PC-3 (cell line): ENCODE measurements at regions not wholly inside any gene's neighbourhood (a gene's known extent, or its start where the extent isn't known, plus 50 kb on each side); places are given as distances from the start of the nearest gene placed in this dataset.

Experiments used
- ATAC-seq: fragments of 200-7000 bp; cut with Tn5 transposase; 2 replicates; pipeline ENCODE4 v1.9.1; 2020; ENCODE audit warnings: mild to moderate bottlenecking, moderate library complexity
- BruUV-seq: library from RNA; stranded (reverse); fragments of 400-500 nt; replicated peaks from 2 replicates; lab custom pipeline; 2021; lab: Mats Ljungman, UMichigan
- CTCF ChIA-PET: fragments of 300-600 bp; sonication (Branson Sonifier 250); formaldehyde crosslinking; loops from one replicate; lab custom pipeline; 2022; ENCODE audit warnings: antibody characterized with exemption; lab: Charles Lee
- POLR2A ChIA-PET: fragments of 300-600 bp; sonication (Branson Sonifier 250); formaldehyde crosslinking; loops from one replicate; lab custom pipeline; 2022; ENCODE audit warnings: antibody characterized with exemption; ENCODE audit not compliant: unreplicated experiment; lab: Charles Lee
- DNase-seq: peaks from one replicate; pipeline ENCODE4 v3.0.0-alpha.2; 2015
- H2AFZ ChIP-seq: fragments of 300-600 bp; sonication (generic); 2 replicates; pipeline ENCODE4 v1.6.0; 2016; ENCODE audit warnings: antibody characterized with exemption, low read length
- H3F3A ChIP-seq: fragments of 300-600 bp; sonication (generic); one replicate; pipeline ENCODE4 v1.6.0; 2017; ENCODE audit warnings: antibody characterized with exemption, low read length, control low read depth, mild to moderate bottlenecking; ENCODE audit not compliant: unreplicated experiment
- H3K27ac ChIP-seq: fragments of 300-600 bp; sonication (generic); 2 replicates; pipeline ENCODE4 v1.5.1; 2016; ENCODE audit warnings: mild to moderate bottlenecking, low read length
- H3K27me3 ChIP-seq: fragments of 300-600 bp; sonication (generic); 2 replicates; pipeline ENCODE4 v1.6.1; 2016; ENCODE audit warnings: low read length, mixed read lengths
- H3K36me3 ChIP-seq: fragments of 300-600 bp; sonication (generic); 2 replicates; pipeline ENCODE4 v1.6.1; 2016; ENCODE audit warnings: low read depth, mixed run types, low read length, mixed read lengths
- H3K4me1 ChIP-seq: fragments of 300-600 bp; sonication (generic); 2 replicates; pipeline ENCODE4 v1.5.1; 2016; ENCODE audit warnings: low read length; ENCODE audit not compliant: insufficient read depth
- H3K4me2 ChIP-seq: fragments of 300-600 bp; sonication (generic); 2 replicates; pipeline ENCODE4 v1.6.0; 2016; ENCODE audit warnings: low read length
- H3K4me3 ChIP-seq: fragments of 300-600 bp; sonication (generic); 2 replicates; pipeline ENCODE4 v1.5.1; 2016; ENCODE audit warnings: mild to moderate bottlenecking, low read length, mixed read lengths
- H3K79me2 ChIP-seq: fragments of 300-600 bp; sonication (generic); 2 replicates; pipeline ENCODE4 v1.6.1; 2017; ENCODE audit warnings: low read length, mixed read lengths
- H3K9ac ChIP-seq: fragments of 300-600 bp; sonication (generic); 2 replicates; pipeline ENCODE4 v1.6.0; 2016; ENCODE audit warnings: mild to moderate bottlenecking, low read length
- H3K9me2 ChIP-seq: fragments of 300-600 bp; sonication (generic); replicated peaks from 2 replicates; pipeline ENCODE4 v1.6.1; 2016; ENCODE audit warnings: mixed run types, low read length, mixed read lengths
- H3K9me3 ChIP-seq: fragments of 300-600 bp; sonication (generic); 2 replicates; pipeline ENCODE4 v1.6.1; 2016; ENCODE audit warnings: low read length, mixed read lengths
- H4K20me1 ChIP-seq: fragments of 300-600 bp; sonication (generic); 2 replicates; pipeline ENCODE4 v1.6.1; 2016; ENCODE audit warnings: low read length, mixed read lengths
- EZH2 ChIP-seq: fragments of 300-600 bp; sonication (generic); IDR thresholded peaks from one replicate; pipeline ENCODE4 v1.6.1; 2017; ENCODE audit warnings: antibody characterized with exemption, mild to moderate bottlenecking, low read length; ENCODE audit not compliant: unreplicated experiment
- EZH2phosphoT487 ChIP-seq: fragments of 300-600 bp; sonication (generic); IDR thresholded peaks from 2 replicates; pipeline ENCODE4 v1.6.1; 2018; ENCODE audit warnings: mild to moderate bottlenecking, antibody characterized with exemption, low read length, borderline replicate concordance
- intact Hi-C: fragments of 100-400 bp; cut with micrococcal nuclease; formaldehyde crosslinking; loops from 2 replicates; pipeline ENCODE4 v1.9.0; 2023
- TF ChIP-seq, protein P1 (sequence below): fragments of 300-600 bp; sonication (generic); conservative IDR thresholded peaks from 2 replicates; pipeline ENCODE4 v1.5.1; 2017; ENCODE audit warnings: antibody characterized with exemption, low read depth, mild to moderate bottlenecking, low read length

DNA sequence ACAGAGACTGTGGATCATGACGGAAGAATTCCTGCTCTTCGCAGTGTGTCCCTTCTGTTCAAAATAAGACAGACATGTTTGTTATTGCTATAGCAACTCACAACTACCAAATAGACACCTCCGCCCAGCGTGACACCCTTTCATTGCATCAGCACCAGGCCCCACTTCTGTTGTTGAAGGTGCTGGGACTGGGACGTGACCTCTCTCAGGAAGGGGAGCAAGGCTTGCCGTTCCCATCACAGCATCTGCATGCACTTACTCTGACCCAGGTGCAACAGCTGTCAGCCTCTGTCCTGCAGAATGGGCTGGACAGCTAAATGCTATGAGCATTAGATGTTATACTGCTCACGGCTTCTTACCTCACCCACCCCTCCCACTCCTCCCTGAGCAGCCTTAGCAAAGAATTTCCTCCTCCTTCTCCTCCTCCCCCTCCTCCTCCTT, 94.1 kb downstream of the DACT2 start:
- ChIA-PET CTCF (no interaction called here), POLR2A (no interaction called here)
- DNase-seq (no peak), ATAC-seq (no peak)
- Histone ChIP-seq H3K9me3 (no peaks in the 10 kb centered on the region), H2AFZ (no peak overlapping the region), H3K4me1 (no peaks in the 10 kb centered on the region), H3K9ac (no peak overlapping the region), H3F3A (no peaks in the 10 kb centered on the region), H3K4me3 (no peak overlapping the region), H3K4me2 (no peak overlapping the region), H4K20me1 (no peaks in the 10 kb centered on the region), H3K36me3 (no peaks in the 10 kb centered on the region), H3K27me3 (peaks cover 47% of the 10 kb centered on the region), H3K27ac (no peak overlapping the region), H3K79me2 (no peaks in the 10 kb centered on the region), H3K9me2 (no peaks in the 10 kb centered on the region)
- intact Hi-C loops = no loop called here
- BruUV-seq = no TSS peak
- TF ChIP-seq EZH2phosphoT487 = no peak
- TF ChIP-seq EZH2 = no peak
- TF ChIP-seq, protein P1, sequence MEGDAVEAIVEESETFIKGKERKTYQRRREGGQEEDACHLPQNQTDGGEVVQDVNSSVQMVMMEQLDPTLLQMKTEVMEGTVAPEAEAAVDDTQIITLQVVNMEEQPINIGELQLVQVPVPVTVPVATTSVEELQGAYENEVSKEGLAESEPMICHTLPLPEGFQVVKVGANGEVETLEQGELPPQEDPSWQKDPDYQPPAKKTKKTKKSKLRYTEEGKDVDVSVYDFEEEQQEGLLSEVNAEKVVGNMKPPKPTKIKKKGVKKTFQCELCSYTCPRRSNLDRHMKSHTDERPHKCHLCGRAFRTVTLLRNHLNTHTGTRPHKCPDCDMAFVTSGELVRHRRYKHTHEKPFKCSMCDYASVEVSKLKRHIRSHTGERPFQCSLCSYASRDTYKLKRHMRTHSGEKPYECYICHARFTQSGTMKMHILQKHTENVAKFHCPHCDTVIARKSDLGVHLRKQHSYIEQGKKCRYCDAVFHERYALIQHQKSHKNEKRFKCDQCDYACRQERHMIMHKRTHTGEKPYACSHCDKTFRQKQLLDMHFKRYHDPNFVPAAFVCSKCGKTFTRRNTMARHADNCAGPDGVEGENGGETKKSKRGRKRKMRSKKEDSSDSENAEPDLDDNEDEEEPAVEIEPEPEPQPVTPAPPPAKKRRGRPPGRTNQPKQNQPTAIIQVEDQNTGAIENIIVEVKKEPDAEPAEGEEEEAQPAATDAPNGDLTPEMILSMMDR = no peak

DNA sequence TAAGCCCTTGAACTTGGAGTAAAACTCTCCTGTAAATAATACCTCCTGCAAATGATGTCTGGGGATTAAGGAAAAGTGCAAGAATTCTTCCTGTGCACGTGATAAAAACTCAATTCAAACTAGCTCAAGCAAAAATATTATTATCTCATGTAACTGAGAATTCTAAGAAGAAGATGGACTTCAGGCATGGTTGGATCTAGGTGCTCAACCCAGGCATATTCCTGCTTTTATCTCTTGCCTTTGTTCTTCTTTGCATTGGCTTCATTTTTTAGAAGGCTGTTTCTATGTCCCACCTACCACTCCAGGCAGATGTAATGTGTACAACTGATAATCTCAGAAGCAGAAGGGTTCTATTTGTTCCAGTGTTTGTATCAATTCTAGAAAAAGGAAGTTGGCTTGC, 95.8 kb downstream of the DACT2 start:
- Histone ChIP-seq H3K9me2 (no peaks in the 10 kb centered on the region), H3K4me3 (no peak overlapping the region), H3K36me3 (no peaks in the 10 kb centered on the region), H3K9me3 (no peaks in the 10 kb centered on the region), H3K27ac (no peak overlapping the region), H2AFZ (no peak overlapping the region), H3K4me1 (no peaks in the 10 kb centered on the region), H4K20me1 (no peaks in the 10 kb centered on the region), H3F3A (no peaks in the 10 kb centered on the region), H3K9ac (no peak overlapping the region), H3K4me2 (no peak overlapping the region), H3K79me2 (no peaks in the 10 kb centered on the region), H3K27me3 (peaks cover 57% of the 10 kb centered on the region)
- ChIA-PET POLR2A (no interaction called here), CTCF (no interaction called here)
- ATAC-seq = no peak
- no TSS peak for BruUV-seq
- intact Hi-C loops = no loop called here
- DNase-seq = no peak
- TF ChIP-seq, protein P1 = no peak
- TF ChIP-seq EZH2 = no peak
- TF ChIP-seq EZH2phosphoT487 = no peak

DNA sequence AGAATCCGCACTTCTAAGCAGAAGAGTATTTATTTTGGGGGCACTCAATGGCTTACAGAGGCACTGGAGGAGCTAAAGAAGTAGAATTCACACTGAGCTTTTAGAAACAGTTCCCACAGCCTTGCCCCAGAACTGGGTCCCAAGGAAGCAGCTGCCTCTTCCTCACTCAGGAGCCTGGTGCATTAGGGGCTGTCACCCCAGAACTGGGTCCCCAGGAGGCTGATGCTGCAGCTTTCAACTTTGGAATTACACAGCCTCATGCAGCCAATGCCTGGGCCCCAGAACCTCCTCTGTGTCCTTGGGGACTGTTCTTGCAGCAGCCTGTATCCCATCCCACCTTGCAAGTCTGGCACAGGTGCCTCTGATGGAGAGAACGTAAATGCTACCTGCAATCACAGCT, 96.4 kb downstream of the DACT2 start:
- no peaks in the 10 kb centered on the region for H3K79me2 ChIP-seq
- H3K4me2 ChIP-seq = no peak overlapping the region
- ChIA-PET POLR2A (no interaction called here), CTCF (no interaction called here)
- DNase-seq = no peak
- H3K9me3 ChIP-seq = no peaks in the 10 kb centered on the region
- intact Hi-C loops = no loop called here
- peaks cover 55% of the 10 kb centered on the region for H3K27me3 ChIP-seq
- H3F3A ChIP-seq = no peaks in the 10 kb centered on the region
- H3K4me3 ChIP-seq = no peak overlapping the region
- H3K9ac ChIP-seq = no peak overlapping the region
- no peak overlapping the region for H2AFZ ChIP-seq
- BruUV-seq = no TSS peak
- no peak for ATAC-seq
- H3K9me2 ChIP-seq = no peaks in the 10 kb centered on the region
- H3K36me3 ChIP-seq = no peaks in the 10 kb centered on the region
- TF ChIP-seq EZH2phosphoT487 (no peak), EZH2 (no peak)
- TF ChIP-seq, protein P1 = no peak
- H4K20me1 ChIP-seq = no peaks in the 10 kb centered on the region
- no peak overlapping the region for H3K27ac ChIP-seq
- H3K4me1 ChIP-seq = no peaks in the 10 kb centered on the region
